ENCODE measurements at regions not wholly inside any gene's neighbourhood (a gene's known extent, or its start where the extent isn't known, plus 50 kb on each side); places are given as distances from the start of the nearest gene placed in this dataset.

DNA sequence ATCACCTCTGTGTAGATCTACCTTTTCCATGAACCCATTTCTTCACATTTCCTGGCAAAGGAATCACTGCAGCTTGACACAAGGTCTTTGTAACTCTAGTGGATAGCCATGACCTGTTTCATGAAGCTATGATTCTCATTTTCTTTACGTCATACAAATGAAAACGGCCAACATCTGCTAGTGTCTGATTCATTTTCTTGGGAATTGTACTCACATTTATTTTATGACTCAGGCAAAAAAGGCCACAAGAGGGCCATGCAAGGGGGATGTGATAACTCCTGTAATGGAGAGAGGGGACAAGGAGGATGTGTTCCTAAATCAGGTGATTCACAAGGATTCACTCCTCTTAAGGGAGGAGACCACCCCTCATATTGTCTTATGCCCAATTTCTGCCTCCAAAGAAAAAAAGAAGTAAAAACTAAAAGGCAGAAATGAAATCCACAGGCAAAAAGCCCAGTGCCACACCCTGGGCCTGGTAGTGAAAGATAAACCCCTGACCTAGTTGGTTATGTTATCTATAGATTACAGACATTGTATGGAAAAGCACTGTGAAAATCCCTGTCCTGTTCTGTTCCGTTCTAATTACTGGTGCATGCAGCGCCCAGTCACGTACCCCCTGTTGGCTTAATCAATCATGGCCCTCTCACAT is 249.9 kb downstream of the IPMK start:
- Histone ChIP-seq H3K4me1 (ENCODE audit: insufficient read depth, low read length, poor library complexity, severe bottlenecking) (no peaks in the 10 kb centered on the region), H3K9me2 (replicated peaks; ENCODE audit: low read depth, low read length) (no peaks in the 10 kb centered on the region), H3K36me3 (ENCODE audit: insufficient read depth, low read length) (no peaks in the 10 kb centered on the region), H2AFZ (ENCODE audit: low read length) (no peak overlapping the region), H3F3A (ENCODE audit: low read depth) (no peaks in the 10 kb centered on the region), H3K4me2 (ENCODE audit: low read depth, low read length, poor library complexity, severe bottlenecking) (no peak overlapping the region), H3K9me3 (ENCODE audit: insufficient read depth, low read depth, low read length) (no peaks in the 10 kb centered on the region), H3K27me3 (ENCODE audit: insufficient read depth, low read length, poor library complexity, severe bottlenecking) (no peaks in the 10 kb centered on the region), H4K20me1 (ENCODE audit: insufficient read depth, low read length, poor library complexity, severe bottlenecking) (no peaks in the 10 kb centered on the region), H3K4me3 (ENCODE audit: low read length, poor library complexity, severe bottlenecking) (no peak overlapping the region), H3K9ac (ENCODE audit: low read depth, low read length, poor library complexity, severe bottlenecking) (no peak overlapping the region), H3K79me2 (ENCODE audit: insufficient read depth, low read length) (no peaks in the 10 kb centered on the region)
- TF ChIP-seq EZH2phosphoT487 (IDR thresholded peaks at IDR 0.05; ENCODE audit: borderline replicate concordance) = no peak
- TF ChIP-seq, protein P1, sequence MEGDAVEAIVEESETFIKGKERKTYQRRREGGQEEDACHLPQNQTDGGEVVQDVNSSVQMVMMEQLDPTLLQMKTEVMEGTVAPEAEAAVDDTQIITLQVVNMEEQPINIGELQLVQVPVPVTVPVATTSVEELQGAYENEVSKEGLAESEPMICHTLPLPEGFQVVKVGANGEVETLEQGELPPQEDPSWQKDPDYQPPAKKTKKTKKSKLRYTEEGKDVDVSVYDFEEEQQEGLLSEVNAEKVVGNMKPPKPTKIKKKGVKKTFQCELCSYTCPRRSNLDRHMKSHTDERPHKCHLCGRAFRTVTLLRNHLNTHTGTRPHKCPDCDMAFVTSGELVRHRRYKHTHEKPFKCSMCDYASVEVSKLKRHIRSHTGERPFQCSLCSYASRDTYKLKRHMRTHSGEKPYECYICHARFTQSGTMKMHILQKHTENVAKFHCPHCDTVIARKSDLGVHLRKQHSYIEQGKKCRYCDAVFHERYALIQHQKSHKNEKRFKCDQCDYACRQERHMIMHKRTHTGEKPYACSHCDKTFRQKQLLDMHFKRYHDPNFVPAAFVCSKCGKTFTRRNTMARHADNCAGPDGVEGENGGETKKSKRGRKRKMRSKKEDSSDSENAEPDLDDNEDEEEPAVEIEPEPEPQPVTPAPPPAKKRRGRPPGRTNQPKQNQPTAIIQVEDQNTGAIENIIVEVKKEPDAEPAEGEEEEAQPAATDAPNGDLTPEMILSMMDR (conservative IDR thresholded peaks at IDR 0.05; ENCODE audit: low read length) = no peak

DNA sequence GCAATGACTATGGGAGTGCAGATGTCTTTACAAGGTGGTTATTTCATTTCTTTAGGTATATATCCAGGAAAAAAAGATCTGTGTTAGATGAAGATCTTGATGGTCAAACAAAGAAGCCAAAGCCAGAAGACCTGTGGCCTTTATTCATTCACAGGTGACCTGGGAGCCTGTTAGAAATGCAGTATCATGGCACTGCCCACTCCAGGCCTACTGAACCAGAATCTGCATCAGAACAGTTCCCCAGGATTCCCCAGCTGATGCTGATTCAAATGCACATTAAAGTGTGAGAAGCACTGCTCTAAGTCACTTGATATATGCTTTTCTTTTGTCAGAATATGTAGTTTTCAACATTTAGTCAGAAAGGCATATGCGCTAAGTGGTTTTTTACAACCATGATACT is 251.1 kb downstream of the IPMK start:
- H2AFZ ChIP-seq (ENCODE audit: low read length) = no peak overlapping the region
- H3K9me2 ChIP-seq (replicated peaks; ENCODE audit: low read depth, low read length) = no peaks in the 10 kb centered on the region
- H3F3A ChIP-seq (ENCODE audit: low read depth) = no peaks in the 10 kb centered on the region
- no peak overlapping the region for H3K4me3 ChIP-seq (ENCODE audit: low read length, poor library complexity, severe bottlenecking)
- H3K27me3 ChIP-seq (ENCODE audit: insufficient read depth, low read length, poor library complexity, severe bottlenecking) = no peaks in the 10 kb centered on the region
- H3K79me2 ChIP-seq (ENCODE audit: insufficient read depth, low read length) = no peaks in the 10 kb centered on the region
- TF ChIP-seq, protein P1 (conservative IDR thresholded peaks at IDR 0.05; ENCODE audit: low read length) = no peak
- TF ChIP-seq EZH2phosphoT487 (IDR thresholded peaks at IDR 0.05; ENCODE audit: borderline replicate concordance) = no peak
- no peaks in the 10 kb centered on the region for H3K9me3 ChIP-seq (ENCODE audit: insufficient read depth, low read depth, low read length)
- H3K4me2 ChIP-seq (ENCODE audit: low read depth, low read length, poor library complexity, severe bottlenecking) = no peak overlapping the region
- H3K4me1 ChIP-seq (ENCODE audit: insufficient read depth, low read length, poor library complexity, severe bottlenecking) = no peaks in the 10 kb centered on the region
- H3K36me3 ChIP-seq (ENCODE audit: insufficient read depth, low read length) = no peaks in the 10 kb centered on the region
- no peak overlapping the region for H3K9ac ChIP-seq (ENCODE audit: low read depth, low read length, poor library complexity, severe bottlenecking)
- H4K20me1 ChIP-seq (ENCODE audit: insufficient read depth, low read length, poor library complexity, severe bottlenecking) = no peaks in the 10 kb centered on the region

DNA sequence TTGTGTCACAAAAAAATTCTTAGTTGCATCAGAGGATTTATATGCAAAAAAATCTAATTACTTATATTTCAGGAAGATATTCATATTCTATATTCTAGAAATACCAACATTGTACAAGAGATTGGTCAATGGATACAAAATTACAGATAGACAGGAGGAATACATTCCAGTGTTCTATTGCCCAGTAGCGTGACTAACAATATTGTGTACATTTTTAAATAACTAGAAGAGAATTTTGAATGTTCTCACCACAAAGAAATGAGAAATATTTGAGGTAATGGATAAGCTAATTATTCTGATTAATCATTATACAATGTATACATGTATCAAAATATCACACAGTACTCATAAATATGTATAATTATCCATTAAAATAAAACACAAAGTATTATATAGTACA is 253.3 kb downstream of the IPMK start:
- no peak overlapping the region for H2AFZ ChIP-seq (ENCODE audit: low read length)
- H3K79me2 ChIP-seq (ENCODE audit: insufficient read depth, low read length) = no peaks in the 10 kb centered on the region
- H3K4me3 ChIP-seq (ENCODE audit: low read length, poor library complexity, severe bottlenecking) = no peak overlapping the region
- H3K9ac ChIP-seq (ENCODE audit: low read depth, low read length, poor library complexity, severe bottlenecking) = no peak overlapping the region
- H4K20me1 ChIP-seq (ENCODE audit: insufficient read depth, low read length, poor library complexity, severe bottlenecking) = no peaks in the 10 kb centered on the region
- no peak for TF ChIP-seq EZH2phosphoT487 (IDR thresholded peaks at IDR 0.05; ENCODE audit: borderline replicate concordance)
- TF ChIP-seq, protein P1 (conservative IDR thresholded peaks at IDR 0.05; ENCODE audit: low read length) = no peak
- no peaks in the 10 kb centered on the region for H3K4me1 ChIP-seq (ENCODE audit: insufficient read depth, low read length, poor library complexity, severe bottlenecking)
- no peak overlapping the region for H3K4me2 ChIP-seq (ENCODE audit: low read depth, low read length, poor library complexity, severe bottlenecking)
- H3F3A ChIP-seq (ENCODE audit: low read depth) = no peaks in the 10 kb centered on the region
- H3K36me3 ChIP-seq (ENCODE audit: insufficient read depth, low read length) = no peaks in the 10 kb centered on the region
- H3K9me3 ChIP-seq (ENCODE audit: insufficient read depth, low read depth, low read length) = no peaks in the 10 kb centered on the region
- no peaks in the 10 kb centered on the region for H3K9me2 ChIP-seq (replicated peaks; ENCODE audit: low read depth, low read length)
- no peaks in the 10 kb centered on the region for H3K27me3 ChIP-seq (ENCODE audit: insufficient read depth, low read length, poor library complexity, severe bottlenecking)
